Choroid plexus epithelial cell (primary cell): ENCODE measurements at regions not wholly inside any gene's neighbourhood (a gene's known extent, or its start where the extent isn't known, plus 50 kb on each side); places are given as distances from the start of the nearest gene placed in this dataset.

Experiments used
- DNase-seq: peaks from one replicate; pipeline ENCODE4 v3.0.0-alpha.2; 2010; ENCODE audit warnings: low read depth
- H3K4me3 ChIP-seq: 2 replicates; pipeline ENCODE4 v1.5.1; 2011; ENCODE audit warnings: low read depth, mild to moderate bottlenecking, control low read depth, low read length, moderate library complexity
- CTCF ChIP-seq: conservative IDR thresholded peaks from 2 replicates; pipeline ENCODE4 v1.5.1; 2011; ENCODE audit warnings: low read depth, mild to moderate bottlenecking, control low read depth, inconsistent platforms, low read length, moderate library complexity

GRCh38 chr11:27209562-27210005, 153.4 kb downstream of the CCDC34 start:
- no peak for TF ChIP-seq CTCF
- DNase-seq = peak; percentile 84
- no peak overlapping the region for H3K4me3 ChIP-seq

DNA sequence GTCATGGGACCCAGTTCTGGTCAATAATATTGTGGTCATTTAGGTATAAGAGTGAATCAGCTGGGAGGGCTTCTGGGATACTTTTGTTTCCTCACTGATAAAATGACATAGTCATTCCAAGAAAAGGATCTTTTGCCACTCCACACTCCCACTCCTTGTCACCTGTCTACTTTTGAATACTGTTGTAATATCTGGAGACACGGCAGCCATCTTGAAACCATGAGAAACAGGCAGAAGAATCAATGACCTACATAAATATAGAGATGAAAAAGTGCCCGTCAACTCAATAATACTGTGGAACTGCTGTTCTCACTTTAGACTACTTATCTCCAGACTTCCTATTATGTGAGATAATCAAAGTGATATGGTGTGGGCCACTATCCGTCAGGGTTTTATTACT, 154.2 kb downstream of the CCDC34 start:
- TF ChIP-seq CTCF = no peak
- no peak for DNase-seq
- H3K4me3 ChIP-seq = no peak overlapping the region

- DNase-seq = peak; percentile 30
- no peak for TF ChIP-seq CTCF
- no peak overlapping the region for H3K4me3 ChIP-seq
Measured at GRCh38 chr11:27207025-27207650, 155.9 kb downstream of the CCDC34 start.

GRCh38 chr11:27205779-27206570, 157.0 kb downstream of the CCDC34 start:
- no peak for DNase-seq
- H3K4me3 ChIP-seq = no peak overlapping the region
- TF ChIP-seq CTCF = no peak

DNA sequence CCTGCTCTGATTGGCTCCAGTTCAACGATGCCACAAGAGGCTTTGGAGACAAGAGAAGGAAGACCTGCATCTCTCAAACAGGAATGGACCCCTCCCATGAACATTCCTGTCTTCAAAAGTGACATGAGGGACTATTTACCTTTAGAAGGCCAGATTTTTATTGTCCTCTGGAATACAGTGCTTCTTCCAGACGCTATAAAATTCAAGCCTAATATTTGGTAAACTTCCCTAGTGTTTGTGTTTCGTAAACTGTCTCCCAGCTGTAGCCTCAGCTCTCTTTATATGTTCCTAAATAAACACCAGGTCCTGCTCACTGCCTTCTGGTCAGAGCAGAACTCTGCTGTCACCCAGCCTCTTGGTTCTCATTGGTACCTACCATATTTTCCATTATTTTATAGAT, 157.8 kb downstream of the CCDC34 start:
- DNase-seq = no peak
- TF ChIP-seq CTCF = no peak
- no peak overlapping the region for H3K4me3 ChIP-seq

GRCh38 chr11:27204529-27204928, 158.5 kb downstream of the CCDC34 start:
- H3K4me3 ChIP-seq = no peak overlapping the region
- peak; percentile 35 for DNase-seq
- TF ChIP-seq CTCF = peak; percentile 57

DNA sequence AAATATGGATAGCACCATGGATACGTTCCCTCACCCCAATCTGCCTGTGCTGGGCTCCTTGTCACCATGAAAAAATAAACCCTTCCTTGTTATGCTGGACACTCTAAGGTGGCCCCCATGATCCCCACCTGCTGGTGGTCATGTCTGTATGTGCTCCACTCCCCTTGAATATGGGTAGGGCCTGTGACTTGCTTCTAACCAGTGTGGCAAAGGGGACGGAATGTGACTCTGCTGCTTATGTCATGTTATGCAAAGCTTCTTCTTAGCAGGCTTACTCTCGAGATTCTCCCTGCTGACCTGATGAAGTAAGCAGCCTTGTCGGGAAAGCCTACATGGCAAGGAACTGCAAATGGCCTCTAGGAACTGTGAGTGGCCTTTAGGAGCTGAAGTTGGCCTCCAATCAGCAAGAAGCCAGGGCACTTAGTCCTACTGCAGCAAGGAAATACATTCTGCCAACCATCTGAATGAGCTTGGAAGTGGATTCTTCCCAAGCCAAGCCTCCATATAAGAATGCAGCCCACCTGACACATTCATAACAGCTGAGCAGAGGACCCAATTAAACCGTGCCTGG, 159.9 kb downstream of the CCDC34 start:
- TF ChIP-seq CTCF = no peak
- no peak for DNase-seq
- H3K4me3 ChIP-seq = no peak overlapping the region
